ENCODE measurements at regions not wholly inside any gene's neighbourhood (a gene's known extent, or its start where the extent isn't known, plus 50 kb on each side); places are given as distances from the start of the nearest gene placed in this dataset.

DNA sequence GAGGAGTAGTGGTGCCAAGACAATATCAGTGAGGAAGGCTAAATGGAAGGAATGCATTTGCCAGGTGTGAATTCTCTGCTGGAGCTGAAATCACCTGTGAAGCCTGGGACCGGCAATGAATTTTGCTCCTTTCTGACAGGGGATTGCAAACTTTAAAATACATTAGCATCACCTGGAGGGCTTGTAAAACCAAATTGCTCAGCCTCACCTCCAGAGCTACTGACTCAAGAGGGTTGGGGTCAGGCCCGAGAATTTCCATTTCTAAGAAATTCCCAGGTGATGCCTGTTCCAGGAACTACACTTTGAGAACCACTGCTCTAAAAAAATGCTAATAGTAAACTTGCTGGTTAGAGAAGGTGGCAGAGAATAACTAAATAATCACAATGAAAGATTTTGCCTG lies 445.6 kb upstream of the RBMS3 start:
- DNase-seq = no peak

GRCh38 chr3:28835751-28836150 lies 445.1 kb upstream of the RBMS3 start:
- DNase-seq = peak; percentile 16

GRCh38 chr3:28836199-28836598 lies 444.7 kb upstream of the RBMS3 start:
- peak; percentile 78 for DNase-seq

GRCh38 chr3:28840976-28841376 lies 439.9 kb upstream of the RBMS3 start:
- no peak for DNase-seq

DNA sequence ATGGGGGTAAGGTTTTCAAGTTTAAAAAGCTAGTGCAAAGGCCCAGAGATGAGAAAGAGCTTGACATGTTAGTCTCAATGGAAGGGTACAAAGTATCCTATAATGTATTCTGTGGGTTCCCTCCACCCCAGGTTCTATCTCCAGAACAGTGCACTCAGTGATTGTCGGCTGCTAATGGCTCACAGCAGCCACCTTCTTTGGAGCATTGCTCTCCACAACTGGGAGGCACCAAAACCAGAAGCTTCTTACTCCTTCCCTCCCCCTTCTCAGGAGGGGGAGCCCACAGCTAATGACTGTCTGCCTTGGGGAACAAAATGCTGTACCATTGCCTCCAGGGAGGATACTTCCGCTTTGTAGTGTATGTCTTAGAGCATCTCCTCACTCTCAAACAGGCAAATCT lies 439.4 kb upstream of the RBMS3 start:
- no peak for DNase-seq

- DNase-seq = no peak
These were observed 436.4 kb upstream of the RBMS3 start for GRCh38 chr3:28844298-28845005.

- no peak for DNase-seq
These were observed 435.9 kb upstream of the RBMS3 start for GRCh38 chr3:28845006-28845324.

DNA sequence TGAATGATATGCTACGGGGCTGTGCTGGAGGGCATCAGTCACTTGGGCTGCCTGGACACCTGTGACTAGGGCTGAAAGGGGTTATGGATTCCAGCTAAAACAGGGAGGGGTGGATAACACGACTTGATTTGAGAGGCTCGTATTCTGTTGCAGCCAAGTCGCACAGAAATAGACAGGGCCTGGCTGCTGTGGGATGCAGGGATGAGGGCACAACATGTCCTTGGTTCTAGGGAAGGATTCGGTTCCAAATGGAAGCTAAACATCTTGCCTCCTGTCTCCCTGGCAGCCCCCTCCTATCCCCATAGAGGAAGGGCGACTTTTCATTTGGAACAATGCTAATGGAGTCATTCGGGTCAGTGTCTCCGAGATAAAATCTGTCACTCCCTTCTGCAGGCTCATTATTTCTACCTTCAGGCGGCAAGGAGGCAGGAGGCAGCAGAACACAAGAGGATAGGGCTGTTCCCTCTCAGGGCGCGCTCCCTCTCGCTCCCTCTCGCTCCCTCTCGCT lies 433.8 kb upstream of the RBMS3 start:
- no peak for DNase-seq

DNA sequence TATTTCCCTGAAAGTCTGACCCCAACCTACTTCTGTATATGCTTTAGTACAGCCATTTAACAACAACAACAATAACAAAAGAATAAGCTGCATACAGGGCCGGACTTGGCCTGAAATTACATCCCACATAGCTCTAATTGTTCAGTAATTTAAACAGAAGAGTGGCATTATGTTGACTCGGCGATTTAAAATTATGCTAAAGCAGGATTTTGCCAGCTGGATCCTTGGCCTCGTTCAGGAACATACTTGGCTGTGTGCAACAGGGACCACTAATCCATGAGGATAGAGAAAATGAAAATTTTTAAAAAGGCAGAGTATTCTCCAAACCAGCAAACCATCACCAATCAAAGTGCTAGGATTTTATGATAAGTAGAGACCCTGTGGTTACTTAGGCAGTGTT lies 433.1 kb upstream of the RBMS3 start:
- DNase-seq = no peak

DNA sequence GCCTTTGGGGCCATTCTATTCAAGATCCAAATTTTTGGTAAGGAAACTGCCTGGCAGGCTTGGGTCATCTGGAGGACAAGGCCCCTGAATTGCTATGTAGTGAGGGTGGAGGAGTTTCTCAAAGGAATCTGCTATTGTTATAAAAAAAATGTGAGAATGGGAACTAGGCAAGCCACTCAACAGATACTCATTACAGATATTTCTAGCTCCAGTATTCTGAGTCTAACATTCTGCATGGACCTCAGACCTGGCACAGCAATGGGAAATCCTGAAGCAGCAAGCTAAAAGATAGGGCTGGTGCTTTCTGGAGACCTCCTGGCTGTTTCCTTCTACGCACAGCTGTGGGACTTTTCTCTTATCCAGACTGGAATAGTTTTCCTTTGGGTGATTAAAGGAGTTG lies 430.7 kb upstream of the RBMS3 start:
- DNase-seq = peak; percentile 35

- no peak for DNase-seq
These were observed 427.0 kb upstream of the RBMS3 start for GRCh38 chr3:28853830-28854229.

GRCh38 chr3:28856796-28857195 lies 424.1 kb upstream of the RBMS3 start:
- peak; percentile 6 for DNase-seq

DNA sequence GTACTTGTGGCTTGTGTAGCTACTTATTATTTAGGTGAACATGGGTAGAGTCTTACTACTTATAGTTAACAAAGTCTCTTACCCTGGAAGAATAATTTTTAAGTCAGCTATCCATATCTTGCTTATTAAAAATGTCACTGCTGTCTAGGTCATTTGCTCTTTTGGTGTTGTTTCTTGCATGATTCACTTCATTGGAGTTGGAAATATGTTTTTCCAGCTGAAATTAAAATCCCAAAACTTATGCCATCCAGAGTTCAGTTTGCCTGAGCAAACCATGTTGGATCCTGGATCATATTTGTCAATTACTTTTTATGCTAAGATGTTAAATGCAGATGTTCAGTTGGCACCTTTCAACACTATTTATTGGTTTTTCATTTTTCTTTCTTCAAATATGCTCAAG lies 421.0 kb upstream of the RBMS3 start:
- peak; percentile 9 for DNase-seq

- no peak for DNase-seq
These were observed 420.6 kb upstream of the RBMS3 start for GRCh38 chr3:28860307-28860706.

- DNase-seq = no peak
These were observed 417.7 kb upstream of the RBMS3 start for GRCh38 chr3:28863186-28863585.

DNA sequence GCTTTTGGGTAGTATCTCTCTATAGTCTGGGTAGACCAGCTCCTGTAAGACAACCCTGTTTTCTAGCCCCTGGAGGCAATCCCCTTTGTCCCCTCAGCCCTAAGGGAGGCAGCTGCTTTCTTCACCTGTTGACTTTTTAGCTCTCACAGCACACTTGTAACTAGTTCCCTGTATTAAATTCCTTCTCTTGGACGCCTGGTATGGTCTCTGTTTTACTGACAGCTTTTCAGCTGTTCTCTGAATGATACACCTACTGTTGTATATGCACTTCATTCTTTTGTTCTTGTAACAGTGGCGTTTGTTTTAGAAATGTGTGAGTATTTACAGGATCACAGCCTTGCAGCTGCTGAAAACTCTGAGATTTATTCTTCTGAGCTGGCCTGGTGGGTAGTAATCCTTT lies 413.0 kb upstream of the RBMS3 start:
- DNase-seq = no peak

DNA sequence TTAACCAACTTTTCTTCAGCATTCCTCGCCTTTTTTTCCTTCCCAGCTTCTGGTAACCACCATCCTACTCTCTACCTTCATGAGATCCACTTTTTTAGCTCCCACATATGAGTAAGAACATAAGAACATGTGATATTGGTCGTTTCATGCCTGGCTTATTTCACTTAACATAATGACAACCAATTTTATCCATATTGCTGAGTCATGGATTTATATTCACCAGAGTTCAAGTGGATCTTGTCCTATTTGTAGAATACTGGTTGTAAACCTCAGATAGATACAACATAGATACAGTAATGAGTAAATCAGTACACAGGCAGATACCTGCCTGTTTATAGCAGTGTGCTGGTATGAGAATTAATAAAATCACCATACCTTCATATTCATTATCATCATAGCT lies 412.0 kb upstream of the RBMS3 start:
- no peak for DNase-seq

GRCh38 chr3:28877912-28878311 lies 403.0 kb upstream of the RBMS3 start:
- DNase-seq = no peak

DNA sequence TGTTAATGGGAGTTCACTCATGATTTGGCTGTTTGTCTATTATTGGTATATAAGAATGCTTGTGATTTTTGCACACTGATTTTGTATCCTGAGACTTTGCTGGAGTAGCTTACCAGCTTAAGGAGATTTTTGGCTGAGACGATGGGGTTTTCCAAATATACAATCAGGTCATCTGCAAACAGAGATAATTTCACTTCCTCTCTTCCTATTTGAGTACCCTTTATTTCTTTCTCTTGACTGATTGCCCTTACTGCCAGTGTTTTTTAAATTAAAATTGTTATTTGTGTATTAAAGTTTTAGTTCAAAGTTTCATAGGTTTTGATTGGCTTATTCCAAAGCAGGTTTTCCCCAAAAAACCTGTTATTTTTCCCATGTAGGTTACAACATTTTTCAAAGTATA lies 390.5 kb upstream of the RBMS3 start:
- DNase-seq = no peak

GRCh38 chr3:28891485-28891884 lies 389.4 kb upstream of the RBMS3 start:
- DNase-seq = no peak

GRCh38 chr3:28900301-28900700 lies 380.6 kb upstream of the RBMS3 start:
- no peak for DNase-seq

- DNase-seq = no peak
These were observed 379.9 kb upstream of the RBMS3 start for GRCh38 chr3:28901018-28901417.

DNA sequence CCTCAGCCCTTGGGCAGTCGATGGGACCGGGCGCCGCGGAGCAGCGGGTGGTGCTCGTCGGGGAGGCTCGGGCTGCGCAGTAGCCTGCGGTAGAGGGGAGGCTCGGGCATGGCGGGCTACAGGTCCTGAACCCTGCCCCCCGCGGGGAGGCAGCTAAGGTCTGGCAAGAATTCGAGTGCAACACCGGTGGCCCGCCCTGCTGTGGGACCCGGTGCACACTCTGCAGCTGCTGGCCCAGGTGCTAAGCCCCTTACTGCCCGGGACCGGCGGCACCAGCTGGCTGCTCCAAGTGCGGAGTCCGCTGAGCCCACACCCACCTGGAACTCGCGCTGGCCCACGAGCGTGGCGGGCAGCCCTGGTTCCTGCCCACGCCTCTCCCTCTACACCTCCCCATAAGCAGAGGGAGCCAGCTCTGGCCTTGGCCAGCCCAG lies 377.7 kb upstream of the RBMS3 start:
- DNase-seq = no peak

DNA sequence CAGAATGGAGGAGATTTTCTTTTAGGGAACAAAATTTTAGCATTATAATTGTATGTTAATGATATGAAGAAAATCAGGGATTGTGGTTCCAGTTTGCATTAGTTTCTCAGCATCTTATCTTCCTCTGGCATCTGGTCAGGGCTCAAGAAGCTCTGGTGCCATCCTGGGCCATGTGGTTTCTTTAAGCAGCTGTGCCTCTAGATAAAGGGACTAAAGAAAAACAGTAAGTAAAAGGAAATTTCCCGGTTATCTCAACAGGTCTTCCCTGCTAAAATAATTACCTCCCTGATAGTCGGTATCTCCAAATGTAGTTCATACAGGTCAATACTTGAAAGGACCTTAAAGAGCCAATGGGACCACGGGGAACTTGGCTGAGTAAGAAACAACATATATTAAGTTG lies 375.1 kb upstream of the RBMS3 start:
- no peak for DNase-seq

DNA sequence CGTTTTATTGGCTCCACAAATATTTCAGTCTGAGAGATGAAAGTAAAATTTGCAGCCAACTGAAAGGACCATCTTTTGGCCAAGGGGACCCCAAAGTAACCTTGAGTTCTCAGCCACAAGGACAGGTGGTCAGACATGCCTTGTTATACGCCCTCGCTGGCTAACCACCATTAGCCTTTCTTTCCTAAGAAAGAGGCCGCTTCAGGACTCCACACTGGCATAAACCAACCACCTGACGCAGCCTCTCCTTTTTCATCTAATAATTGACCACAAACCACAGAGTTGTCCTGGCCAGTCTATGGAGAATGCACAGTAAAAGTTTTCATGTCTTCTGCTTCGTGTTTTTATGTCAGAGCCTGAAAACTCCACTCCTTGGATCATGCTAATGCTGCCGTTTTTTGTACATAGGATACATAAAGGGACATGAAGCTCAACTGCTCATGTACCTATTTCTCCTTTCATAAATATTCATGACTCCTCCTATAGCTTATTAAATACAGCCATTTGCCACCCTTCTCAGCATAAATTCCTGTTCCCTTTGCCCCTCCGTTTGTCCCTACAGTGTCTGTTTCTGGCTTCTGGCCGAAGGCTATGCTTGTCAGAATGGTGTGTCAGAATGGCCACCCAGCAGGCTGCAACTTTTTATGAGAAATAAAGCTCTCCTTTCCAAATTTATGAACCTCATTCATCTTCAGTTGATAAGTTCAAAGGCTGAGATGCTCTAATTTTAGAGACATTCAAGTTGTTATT lies 374.1 kb upstream of the RBMS3 start:
- no peak for DNase-seq

Measured in EL (cell line).